H9 (cell line): ENCODE measurements at regions not wholly inside any gene's neighbourhood (a gene's known extent, or its start where the extent isn't known, plus 50 kb on each side); places are given as distances from the start of the nearest gene placed in this dataset.

Source experiments
- DNase-seq: peaks from one replicate; pipeline ENCODE4 v3.0.0-alpha.2; 2017
- H2AFZ ChIP-seq: one replicate; pipeline ENCODE4 v1.6.1; 2013; ENCODE audit warnings: mild to moderate bottlenecking, low read length, control low read depth, moderate library complexity
- H2AK5ac ChIP-seq: 2 replicates; pipeline ENCODE4 v1.6.1; 2013; ENCODE audit warnings: low read length, control low read depth, mixed read lengths; ENCODE audit not compliant: insufficient read length
- H2BK120ac ChIP-seq: one replicate; pipeline ENCODE4 v1.6.1; 2013; ENCODE audit warnings: low read depth, mild to moderate bottlenecking, low read length, control low read depth, inconsistent platforms; ENCODE audit not compliant: poor library complexity, severe bottlenecking
- H2BK12ac ChIP-seq: 2 replicates; pipeline ENCODE4 v1.6.1; 2013; ENCODE audit warnings: low read length, control low read depth, mixed read lengths, low read depth; ENCODE audit not compliant: insufficient read length
- H2BK15ac ChIP-seq: 2 replicates; pipeline ENCODE4 v1.6.1; 2013; ENCODE audit warnings: low read depth, low read length, control low read depth
- H2BK20ac ChIP-seq: one replicate; pipeline ENCODE4 v1.6.1; 2013; ENCODE audit warnings: low read depth, mild to moderate bottlenecking, low read length, control low read depth, inconsistent platforms; ENCODE audit not compliant: poor library complexity, severe bottlenecking
- H2BK5ac ChIP-seq: 2 replicates; pipeline ENCODE4 v1.6.1; 2013; ENCODE audit warnings: low read length, control low read depth, mixed read lengths; ENCODE audit not compliant: insufficient read length
- H3K14ac ChIP-seq: 2 replicates; pipeline ENCODE4 v1.6.1; 2013; ENCODE audit warnings: low read length, control low read depth; ENCODE audit not compliant: insufficient read depth
- H3K18ac ChIP-seq: 2 replicates; pipeline ENCODE4 v1.6.1; 2013; ENCODE audit warnings: low read depth, mild to moderate bottlenecking, mixed read lengths, low read length, control low read depth; ENCODE audit not compliant: insufficient read length
- H3K23ac ChIP-seq: 2 replicates; pipeline ENCODE4 v1.6.1; 2013; ENCODE audit warnings: low read length, control low read depth, mixed read lengths, low read depth; ENCODE audit not compliant: insufficient read length
- H3K23me2 ChIP-seq: 2 replicates; pipeline ENCODE4 v1.6.1; 2013; ENCODE audit warnings: low read depth, mild to moderate bottlenecking, mixed read lengths, low read length, control low read depth; ENCODE audit not compliant: insufficient read length, poor library complexity, severe bottlenecking
- H3K27ac ChIP-seq: 2 replicates; pipeline ENCODE4 v1.5.1; 2013; ENCODE audit warnings: low read length, control low read depth, mixed read lengths, low read depth; ENCODE audit not compliant: insufficient read length
- H3K27me3 ChIP-seq: 2 replicates; pipeline ENCODE4 v1.6.1; 2013; ENCODE audit warnings: low read length, control low read depth, inconsistent platforms; ENCODE audit not compliant: insufficient read depth
- H3K4ac ChIP-seq: 2 replicates; pipeline ENCODE4 v1.6.1; 2013; ENCODE audit warnings: low read depth, mild to moderate bottlenecking, control low read depth, inconsistent platforms, low read length, moderate library complexity
- H3K4me1 ChIP-seq: 2 replicates; pipeline ENCODE4 v1.6.1; 2013; ENCODE audit warnings: low read length, control low read depth, inconsistent platforms; ENCODE audit not compliant: insufficient read depth
- H3K4me2 ChIP-seq: 2 replicates; pipeline ENCODE4 v1.6.1; 2013; ENCODE audit warnings: low read length, control low read depth, mixed read lengths; ENCODE audit not compliant: insufficient read length, insufficient read depth
- H3K56ac ChIP-seq: 2 replicates; pipeline ENCODE4 v1.6.1; 2013; ENCODE audit warnings: low read depth, mild to moderate bottlenecking, mixed read lengths, low read length, control low read depth; ENCODE audit not compliant: insufficient read length
- H3K79me1 ChIP-seq: 2 replicates; pipeline ENCODE4 v1.6.1; 2013; ENCODE audit warnings: low read depth, mild to moderate bottlenecking, moderate library complexity, low read length, control low read depth, inconsistent platforms; ENCODE audit not compliant: insufficient read depth, poor library complexity, severe bottlenecking
- H3K79me2 ChIP-seq: 2 replicates; pipeline ENCODE4 v1.6.1; 2013; ENCODE audit warnings: low read length, control low read depth, inconsistent platforms; ENCODE audit not compliant: insufficient read depth
- H3K9ac ChIP-seq: 2 replicates; pipeline ENCODE4 v1.6.1; 2013; ENCODE audit warnings: low read length, control low read depth, mixed read lengths; ENCODE audit not compliant: insufficient read length; ENCODE audit errors: extremely low read depth
- H3K9me3 ChIP-seq: one replicate; pipeline ENCODE4 v1.6.1; 2013; ENCODE audit warnings: low read depth, low read length, inconsistent platforms; ENCODE audit not compliant: control insufficient read depth
- H3T11ph ChIP-seq: one replicate; pipeline ENCODE4 v1.6.1; 2013; ENCODE audit warnings: mild to moderate bottlenecking, low read length, control low read depth, inconsistent platforms
- H4K20me1 ChIP-seq: one replicate; pipeline ENCODE4 v1.6.1; 2013; ENCODE audit not compliant: control insufficient read depth, insufficient read length, insufficient read depth
- H4K5ac ChIP-seq: 2 replicates; pipeline ENCODE4 v1.6.1; 2013; ENCODE audit warnings: low read depth, mild to moderate bottlenecking, mixed read lengths, low read length, control low read depth; ENCODE audit not compliant: insufficient read length
- H4K8ac ChIP-seq: replicated peaks from 2 replicates; pipeline ENCODE4 v1.6.1; 2013; ENCODE audit warnings: low read length, control low read depth, mixed read lengths, low read depth; ENCODE audit not compliant: insufficient read length
- H4K91ac ChIP-seq: 2 replicates; pipeline ENCODE4 v1.6.1; 2013; ENCODE audit warnings: low read depth, mild to moderate bottlenecking, moderate library complexity, mixed read lengths, low read length, control low read depth; ENCODE audit not compliant: insufficient read length
- H3K27ac Mint-ChIP-seq, 3 experiments: 2 replicates in 2 of 3; 3 replicates in 1 of 3; pipeline ENCODE4 v1.8.0; 2020 to 2021; ENCODE audit warnings: mixed read lengths in 3 of 3, mild to moderate bottlenecking in 1 of 3, moderate library complexity in 1 of 3
- H3K27me3 Mint-ChIP-seq: 2 replicates; pipeline ENCODE4 v1.8.0; 2021; ENCODE audit warnings: low read depth, mild to moderate bottlenecking, moderate library complexity, mixed read lengths
- H3K36me3 Mint-ChIP-seq, 3 experiments: 2 replicates in 2 of 3; 3 replicates in 1 of 3; pipeline ENCODE4 v1.8.0; 2020 to 2021; ENCODE audit warnings: low read depth in 3 of 3, mixed read lengths in 3 of 3; ENCODE audit not compliant: insufficient read depth in 1 of 3
- H3K4me1 Mint-ChIP-seq, 2 experiments: 2 replicates each; pipeline ENCODE4 v1.8.0; 2020; ENCODE audit warnings: mixed read lengths in 2 of 2
- H3K4me3 Mint-ChIP-seq, 2 experiments: 2 replicates in 1 of 2; 3 replicates in 1 of 2; pipeline ENCODE4 v1.8.0; 2020 to 2021; ENCODE audit warnings: mild to moderate bottlenecking in 2 of 2, mixed read lengths in 2 of 2, moderate library complexity in 1 of 2
- H3K9me3 Mint-ChIP-seq, 2 experiments: 2 replicates in 1 of 2; 3 replicates in 1 of 2; pipeline ENCODE4 v1.8.0; 2020; ENCODE audit warnings: mild to moderate bottlenecking in 2 of 2, mixed read lengths in 2 of 2, moderate library complexity in 1 of 2
- CTCF ChIP-seq: fragments of 200-600 bp; sonication (generic); conservative IDR thresholded peaks from 3 replicates; pipeline ENCODE4 v1.8.0; 2021; ENCODE audit warnings: antibody characterized with exemption, mild to moderate bottlenecking
- WGBS: extraction: QIAGEN DNeasy Blood & Tissue Kit; methylation state at CpG from one replicate; pipeline ENCODE4 v1.1.7; 2013; ENCODE audit warnings: missing lambda C conversion rate, low lambda C conversion rate, mixed read lengths; ENCODE audit not compliant: insufficient read length; ENCODE audit errors: extremely low coverage; 5-methylcytosine and 5-hydroxymethylcytosine counted together

GRCh38 chr3:69456631-69457030 is 70.7 kb upstream of the FRMD4B start:
- no CpG with 5 or more reads among the region's 4 CpGs for WGBS
- no peaks in the 10 kb centered on the region for H3K36me3 Mint-ChIP-seq
- Histone ChIP-seq H2BK5ac (no peak overlapping the region), H2BK120ac (no peak overlapping the region), H2BK15ac (no peak overlapping the region), H3K4ac (no peak overlapping the region), H3T11ph (no peak overlapping the region), H4K5ac (no peak overlapping the region), H3K79me2 (no peaks in the 10 kb centered on the region), H4K8ac (no peak overlapping the region), H3K9ac (no peak overlapping the region), H2AK5ac (no peak overlapping the region), H3K27me3 (no peaks in the 10 kb centered on the region), H4K91ac (no peak overlapping the region), H3K4me1 (no peaks in the 10 kb centered on the region), H2BK12ac (no peak overlapping the region), H3K27ac (no peak overlapping the region), H3K4me2 (no peak overlapping the region), H2AFZ (no peak overlapping the region), H3K9me3 (no peaks in the 10 kb centered on the region), H3K14ac (no peak overlapping the region), H2BK20ac (no peak overlapping the region), H3K23me2 (no peaks in the 10 kb centered on the region), H3K56ac (no peak overlapping the region), H4K20me1 (no peaks in the 10 kb centered on the region), H3K23ac (no peak overlapping the region), H3K18ac (no peak overlapping the region), H3K79me1 (no peaks in the 10 kb centered on the region)
- TF ChIP-seq CTCF: no peak
- H3K4me1 Mint-ChIP-seq: no peaks in the 10 kb centered on the region
- no peaks in the 10 kb centered on the region for H3K9me3 Mint-ChIP-seq
- DNase-seq: no peak
- no peak overlapping the region for H3K27ac Mint-ChIP-seq
- no peak overlapping the region for H3K4me3 Mint-ChIP-seq
- no peaks in the 10 kb centered on the region; the same call in 1 of the 2 replicates for H3K27me3 Mint-ChIP-seq
